ENCODE measurements at regions not wholly inside any gene's neighbourhood (a gene's known extent, or its start where the extent isn't known, plus 50 kb on each side); places are given as distances from the start of the nearest gene placed in this dataset.

GRCh38 chr6:138031850-138032249, 75.4 kb downstream of the PERP start:
- DNase-seq (ENCODE audit: extremely low spot score): no peak
- POLR2A ChIA-PET: no interaction called here
- CTCF ChIA-PET: interaction anchor here (1.1 to 3.0 kb wide), 2 partner anchors 31 to 84 kb away, joined by 3 to 6 read pairs; no protein-coding TSS in a partner anchor
- no peak for TF ChIP-seq CTCF (IDR thresholded peaks at IDR 0.05; ENCODE audit: control extremely low read depth, extremely low read depth, low read depth, missing control alignments)

GRCh38 chr6:138032571-138032970, 74.6 kb downstream of the PERP start:
- DNase-seq (ENCODE audit: extremely low spot score): no peak
- ChIA-PET POLR2A (no interaction called here), CTCF (interaction anchor here (1.0 to 3.0 kb wide), 3 partner anchors 10 to 84 kb away, joined by 3 to 6 read pairs (median 3); no protein-coding TSS in a partner anchor)
- no peak for TF ChIP-seq CTCF (IDR thresholded peaks at IDR 0.05; ENCODE audit: control extremely low read depth, extremely low read depth, low read depth, missing control alignments)

DNA sequence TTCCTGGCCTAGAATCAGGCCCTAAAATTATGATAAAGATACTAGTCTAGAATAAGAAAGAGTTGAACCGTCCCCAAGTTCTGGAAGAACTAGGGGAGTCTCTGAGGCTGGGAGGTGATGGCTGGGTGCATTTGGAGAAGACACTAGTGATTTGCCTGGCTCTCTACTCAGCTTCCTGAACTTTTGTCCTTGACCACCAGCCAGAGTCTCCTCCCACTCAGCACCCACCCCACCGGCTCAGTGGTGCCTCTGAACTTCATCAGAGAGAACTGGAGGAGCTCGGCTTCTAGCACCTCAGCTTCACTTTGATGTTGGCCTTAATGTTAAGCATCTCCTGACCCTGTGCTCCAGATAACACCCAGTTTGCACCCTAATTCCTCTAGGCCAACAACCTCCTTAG, 73.0 kb downstream of the PERP start:
- ChIA-PET POLR2A (interaction anchor here (0.7 kb wide), 1 partner anchor 1314 kb away, joined by 4 read pairs; no protein-coding TSS in a partner anchor), CTCF (no interaction called here)
- no peak for TF ChIP-seq CTCF (IDR thresholded peaks at IDR 0.05; ENCODE audit: control extremely low read depth, extremely low read depth, low read depth, missing control alignments)
- DNase-seq (ENCODE audit: extremely low spot score): no peak

GRCh38 chr6:138035070-138035469, 72.1 kb downstream of the PERP start:
- no peak for TF ChIP-seq CTCF (IDR thresholded peaks at IDR 0.05; ENCODE audit: control extremely low read depth, extremely low read depth, low read depth, missing control alignments)
- DNase-seq (ENCODE audit: extremely low spot score): no peak
- POLR2A ChIA-PET: no interaction called here
- CTCF ChIA-PET: no interaction called here

GRCh38 chr6:138036111-138036510, 71.1 kb downstream of the PERP start:
- POLR2A ChIA-PET: no interaction called here
- DNase-seq (ENCODE audit: extremely low spot score): no peak
- no peak for TF ChIP-seq CTCF (IDR thresholded peaks at IDR 0.05; ENCODE audit: control extremely low read depth, extremely low read depth, low read depth, missing control alignments)
- CTCF ChIA-PET: interaction anchor here (1.1 to 1.5 kb wide), 2 partner anchors 8 to 23 kb away, joined by 3 read pairs; no protein-coding TSS in a partner anchor

GRCh38 chr6:138037009-138037504, 70.2 kb downstream of the PERP start:
- ChIA-PET POLR2A (no interaction called here), CTCF (interaction anchor here (1.1 to 1.5 kb wide), 2 partner anchors 9 to 24 kb away, joined by 3 read pairs; no protein-coding TSS in a partner anchor)
- no peak for DNase-seq (ENCODE audit: extremely low spot score)
- no peak for TF ChIP-seq CTCF (IDR thresholded peaks at IDR 0.05; ENCODE audit: control extremely low read depth, extremely low read depth, low read depth, missing control alignments)
